NT2/D1 (cell line): ENCODE measurements at regions not wholly inside any gene's neighbourhood (a gene's known extent, or its start where the extent isn't known, plus 50 kb on each side); places are given as distances from the start of the nearest gene placed in this dataset.
"Not testable (repeated sequence)": the region's sequence is repeated elsewhere in the genome, so short reads cannot be mapped to it uniquely, and the experiment has no call there.

Experiments used
- DNase-seq: peaks from one replicate; pipeline ENCODE4 v3.0.0-alpha.2; 2011; ENCODE audit warnings: low read depth, low spot score
- H3K27me3 ChIP-seq: 2 replicates; pipeline ENCODE4 v1.6.0; 2011; ENCODE audit warnings: mild to moderate bottlenecking; ENCODE audit not compliant: insufficient read length, insufficient read depth
- H3K36me3 ChIP-seq: 2 replicates; pipeline ENCODE4 v1.6.1; 2011; ENCODE audit warnings: mild to moderate bottlenecking, low read length, mixed read lengths; ENCODE audit not compliant: insufficient read depth, insufficient read length
- H3K4me1 ChIP-seq: 2 replicates; pipeline ENCODE4 v1.5.1; 2011; ENCODE audit not compliant: insufficient read depth, insufficient read length
- H3K4me3 ChIP-seq: 2 replicates; pipeline ENCODE4 v1.5.1; 2011; ENCODE audit warnings: low read depth; ENCODE audit not compliant: insufficient read length
- H3K9ac ChIP-seq: 2 replicates; pipeline ENCODE4 v1.6.0; 2011; ENCODE audit warnings: low read depth; ENCODE audit not compliant: insufficient read length
- H3K9me3 ChIP-seq: 2 replicates; pipeline ENCODE4 v1.5.1; 2011; ENCODE audit warnings: mild to moderate bottlenecking, low read length; ENCODE audit not compliant: insufficient read depth
- SUZ12 ChIP-seq: IDR thresholded peaks from 2 replicates; pipeline ENCODE4 v1.6.1; 2011; ENCODE audit not compliant: insufficient read length, insufficient read depth; ENCODE audit errors: extremely low read depth
- YY1 ChIP-seq: IDR thresholded peaks from 2 replicates; pipeline ENCODE4 v1.6.1; 2011; ENCODE audit not compliant: insufficient read length, insufficient read depth
- ZNF274 ChIP-seq: IDR thresholded peaks from 2 replicates; pipeline ENCODE4 v1.6.1; 2011; ENCODE audit warnings: mild to moderate bottlenecking, low read depth, low read length

- H3K27me3 ChIP-seq, result no peaks in the 10 kb centered on the region
- no peak for DNase-seq
- H3K9me3 ChIP-seq, result no peaks in the 10 kb centered on the region
- TF ChIP-seq ZNF274, result no peak
- TF ChIP-seq YY1, result no peak
- TF ChIP-seq SUZ12, result no peak
- no peaks in the 10 kb centered on the region for H3K4me1 ChIP-seq
- H3K9ac ChIP-seq, result no peak overlapping the region
- H3K4me3 ChIP-seq, result no peak overlapping the region
- no peaks in the 10 kb centered on the region for H3K36me3 ChIP-seq
These were observed 137.4 kb upstream of the GRB10 start for GRCh38 chr7:50920031-50920635.

- TF ChIP-seq SUZ12 (no peak), YY1 (no peak), ZNF274 (no peak)
- H3K36me3 ChIP-seq, result no peaks in the 10 kb centered on the region
- DNase-seq, result no peak
- H3K4me1 ChIP-seq, result no peaks in the 10 kb centered on the region
- H3K4me3 ChIP-seq, result no peak overlapping the region
- H3K27me3 ChIP-seq, result no peaks in the 10 kb centered on the region
- H3K9ac ChIP-seq, result no peak overlapping the region
- no peaks in the 10 kb centered on the region for H3K9me3 ChIP-seq
These were observed 132.9 kb upstream of the GRB10 start for GRCh38 chr7:50915621-50916020.

- Histone ChIP-seq H3K4me3 (no peak overlapping the region), H3K4me1 (no peaks in the 10 kb centered on the region), H3K27me3 (no peaks in the 10 kb centered on the region), H3K9ac (no peak overlapping the region), H3K36me3 (no peaks in the 10 kb centered on the region), H3K9me3 (no peaks in the 10 kb centered on the region)
- TF ChIP-seq SUZ12 (no peak), ZNF274 (no peak), YY1 (no peak)
- DNase-seq, result no peak
These were observed 131.8 kb upstream of the GRB10 start for GRCh38 chr7:50914460-50914859.

GRCh38 chr7:50908628-50909290 is 126.1 kb upstream of the GRB10 start:
- TF ChIP-seq YY1 (no peak), SUZ12 (no peak), ZNF274 (no peak)
- DNase-seq, result no peak
- H3K4me1 ChIP-seq, result no peaks in the 10 kb centered on the region
- H3K36me3 ChIP-seq, result no peaks in the 10 kb centered on the region
- H3K9me3 ChIP-seq, result peaks cover 8% of the 10 kb centered on the region; the same call in 1 of the 2 replicates
- no peak overlapping the region for H3K4me3 ChIP-seq
- no peaks in the 10 kb centered on the region for H3K27me3 ChIP-seq
- no peak overlapping the region for H3K9ac ChIP-seq

GRCh38 chr7:50898604-50899477 is 116.1 kb upstream of the GRB10 start:
- DNase-seq, result peak; percentile 18
- peak; percentile 13 for TF ChIP-seq YY1
- H3K9me3 ChIP-seq, result peaks cover 16% of the 10 kb centered on the region
- not testable (repeated sequence) for H3K9ac ChIP-seq, H3K36me3 ChIP-seq, H3K27me3 ChIP-seq, H3K4me1 ChIP-seq
- H3K4me3 ChIP-seq, result peak overlapping the region; percentile 12

GRCh38 chr7:50887061-50887460 is 104.4 kb upstream of the GRB10 start:
- DNase-seq, H3K9me3 ChIP-seq, H3K9ac ChIP-seq, H3K4me1 ChIP-seq, H3K27me3 ChIP-seq, H3K36me3 ChIP-seq, H3K4me3 ChIP-seq: not testable (repeated sequence)

- Histone ChIP-seq H3K4me3 (no peak overlapping the region), H3K27me3 (no peaks in the 10 kb centered on the region), H3K4me1 (peaks cover 8% of the 10 kb centered on the region), H3K36me3 (no peaks in the 10 kb centered on the region), H3K9me3 (no peaks in the 10 kb centered on the region), H3K9ac (no peak overlapping the region)
- no peak for DNase-seq
- TF ChIP-seq ZNF274 (no peak), YY1 (no peak), SUZ12 (no peak)
These were observed 89.7 kb upstream of the GRB10 start for GRCh38 chr7:50872437-50872836.
